ENCODE measurements at regions not wholly inside any gene's neighbourhood (a gene's known extent, or its start where the extent isn't known, plus 50 kb on each side); places are given as distances from the start of the nearest gene placed in this dataset.

GRCh38 chr3:170697908-170698307, 112.0 kb upstream of the SLC7A14 start:
- Histone ChIP-seq H3K27ac (ENCODE audit: low read depth, low read length, poor library complexity, severe bottlenecking) (no peak overlapping the region), H3K36me3 (ENCODE audit: insufficient read depth, low read length, poor library complexity, severe bottlenecking) (no peaks in the 10 kb centered on the region), H3K9me3 (ENCODE audit: low read depth, low read length, poor library complexity, severe bottlenecking) (no peaks in the 10 kb centered on the region), H3K4me3 (ENCODE audit: low read depth, low read length, poor library complexity, severe bottlenecking) (no peak overlapping the region), H3K27me3 (replicated peaks; ENCODE audit: insufficient read depth, low read depth, low read length, poor library complexity) (no peaks in the 10 kb centered on the region), H3K4me1 (ENCODE audit: insufficient read depth, low read length, poor library complexity, severe bottlenecking) (no peaks in the 10 kb centered on the region)
- CTCF ChIA-PET, result interaction anchor here (2.0 kb wide), 1 partner anchor 114 kb away, joined by 4 read pairs; no protein-coding TSS in a partner anchor
- intact Hi-C loops (cut with micrococcal nuclease; ENCODE audit: unreplicated experiment), result loop anchor here (5.0 to 10.0 kb wide), 2 partner anchors 109 to 513 kb away; partner anchors contain the start of gene PHC3
- peak; percentile 53 for DNase-seq (ENCODE audit: low spot score)
- BruUV-seq (replicated peaks), result no TSS peak
- POLR2A ChIA-PET (ENCODE audit: low non-redundant PET), result no interaction called here
- no peak for TF ChIP-seq EZH2 (IDR thresholded peaks at IDR 0.05; ENCODE audit: borderline replicate concordance, low read depth, low read length, poor library complexity, severe bottlenecking)
- no peak for TF ChIP-seq CTCF (conservative IDR thresholded peaks at IDR 0.05; ENCODE audit: low read depth, low read length)

- BruUV-seq (replicated peaks), result no TSS peak
- H3K27me3 ChIP-seq (replicated peaks; ENCODE audit: insufficient read depth, low read depth, low read length, poor library complexity), result no peaks in the 10 kb centered on the region
- TF ChIP-seq CTCF (conservative IDR thresholded peaks at IDR 0.05; ENCODE audit: low read depth, low read length), result no peak
- CTCF ChIA-PET, result no interaction called here
- POLR2A ChIA-PET (ENCODE audit: low non-redundant PET), result no interaction called here
- intact Hi-C loops (cut with micrococcal nuclease; ENCODE audit: unreplicated experiment), result loop anchor here (5.0 to 10.0 kb wide), 2 partner anchors 110 to 512 kb away; partner anchors contain the start of gene PHC3
- DNase-seq (ENCODE audit: low spot score), result no peak
- no peaks in the 10 kb centered on the region for H3K4me1 ChIP-seq (ENCODE audit: insufficient read depth, low read length, poor library complexity, severe bottlenecking)
- no peak overlapping the region for H3K4me3 ChIP-seq (ENCODE audit: low read depth, low read length, poor library complexity, severe bottlenecking)
- no peaks in the 10 kb centered on the region for H3K9me3 ChIP-seq (ENCODE audit: low read depth, low read length, poor library complexity, severe bottlenecking)
- H3K27ac ChIP-seq (ENCODE audit: low read depth, low read length, poor library complexity, severe bottlenecking), result no peak overlapping the region
- no peaks in the 10 kb centered on the region for H3K36me3 ChIP-seq (ENCODE audit: insufficient read depth, low read length, poor library complexity, severe bottlenecking)
Observed at GRCh38 chr3:170697131-170697530, 111.3 kb upstream of the SLC7A14 start.

GRCh38 chr3:170695486-170696064, 109.7 kb upstream of the SLC7A14 start:
- Histone ChIP-seq H3K27ac (ENCODE audit: low read depth, low read length, poor library complexity, severe bottlenecking) (no peak overlapping the region), H3K4me3 (ENCODE audit: low read depth, low read length, poor library complexity, severe bottlenecking) (no peak overlapping the region), H3K27me3 (replicated peaks; ENCODE audit: insufficient read depth, low read depth, low read length, poor library complexity) (no peaks in the 10 kb centered on the region), H3K9me3 (ENCODE audit: low read depth, low read length, poor library complexity, severe bottlenecking) (no peaks in the 10 kb centered on the region), H3K36me3 (ENCODE audit: insufficient read depth, low read length, poor library complexity, severe bottlenecking) (no peaks in the 10 kb centered on the region), H3K4me1 (ENCODE audit: insufficient read depth, low read length, poor library complexity, severe bottlenecking) (no peaks in the 10 kb centered on the region)
- CTCF ChIA-PET, result no interaction called here
- POLR2A ChIA-PET (ENCODE audit: low non-redundant PET), result no interaction called here
- BruUV-seq (replicated peaks), result no TSS peak
- DNase-seq (ENCODE audit: low spot score), result no peak
- intact Hi-C loops (cut with micrococcal nuclease; ENCODE audit: unreplicated experiment), result loop anchor here (5.0 to 10.0 kb wide), 2 partner anchors 112 to 511 kb away; partner anchors contain the start of gene PHC3
- TF ChIP-seq CTCF (conservative IDR thresholded peaks at IDR 0.05; ENCODE audit: low read depth, low read length), result no peak
- TF ChIP-seq EZH2 (IDR thresholded peaks at IDR 0.05; ENCODE audit: borderline replicate concordance, low read depth, low read length, poor library complexity, severe bottlenecking), result no peak

Data from A673 (cell line).